ENCODE measurements at regions not wholly inside any gene's neighbourhood (a gene's known extent, or its start where the extent isn't known, plus 50 kb on each side); places are given as distances from the start of the nearest gene placed in this dataset.
A peak's percentile ranks its signal among the peaks of the same experiment; 100 is the strongest.

GRCh38 chr10:80917636-80918035 is 379.9 kb downstream of the SH2D4B start:
- Histone ChIP-seq H3K27me3 (ENCODE audit: control insufficient read depth, insufficient read depth, low read length) (no peaks in the 10 kb centered on the region), H3K36me3 (replicated peaks; ENCODE audit: control insufficient read depth, insufficient read depth, low read length) (no peaks in the 10 kb centered on the region), H3K4me3 (ENCODE audit: insufficient read depth, low read depth, low read length) (no peak overlapping the region)
- no peak for DNase-seq

- Histone ChIP-seq H3K27me3 (ENCODE audit: control insufficient read depth, insufficient read depth, low read length) (no peaks in the 10 kb centered on the region), H3K4me3 (ENCODE audit: insufficient read depth, low read depth, low read length) (no peak overlapping the region), H3K36me3 (replicated peaks; ENCODE audit: control insufficient read depth, insufficient read depth, low read length) (no peaks in the 10 kb centered on the region)
- DNase-seq = no peak
Measured at GRCh38 chr10:80921032-80921431, 383.3 kb downstream of the SH2D4B start.

GRCh38 chr10:80924063-80924952 is 386.6 kb downstream of the SH2D4B start:
- peak; percentile 13 for DNase-seq
- Histone ChIP-seq H3K27me3 (ENCODE audit: control insufficient read depth, insufficient read depth, low read length) (no peaks in the 10 kb centered on the region), H3K4me3 (ENCODE audit: insufficient read depth, low read depth, low read length) (no peak overlapping the region), H3K36me3 (replicated peaks; ENCODE audit: control insufficient read depth, insufficient read depth, low read length) (no peaks in the 10 kb centered on the region)

- DNase-seq = no peak
- H3K4me3 ChIP-seq (ENCODE audit: insufficient read depth, low read depth, low read length) = no peak overlapping the region
- H3K27me3 ChIP-seq (ENCODE audit: control insufficient read depth, insufficient read depth, low read length) = no peaks in the 10 kb centered on the region
- H3K36me3 ChIP-seq (replicated peaks; ENCODE audit: control insufficient read depth, insufficient read depth, low read length) = no peaks in the 10 kb centered on the region
Measured at GRCh38 chr10:80927419-80928078, 389.8 kb downstream of the SH2D4B start.

GRCh38 chr10:80938903-80939302 is 401.2 kb downstream of the SH2D4B start:
- Histone ChIP-seq H3K4me3 (ENCODE audit: insufficient read depth, low read depth, low read length) (no peak overlapping the region), H3K27me3 (ENCODE audit: control insufficient read depth, insufficient read depth, low read length) (no peaks in the 10 kb centered on the region), H3K36me3 (replicated peaks; ENCODE audit: control insufficient read depth, insufficient read depth, low read length) (no peaks in the 10 kb centered on the region)
- no peak for DNase-seq

GRCh38 chr10:80945264-80945880 is 407.7 kb downstream of the SH2D4B start:
- H3K36me3 ChIP-seq (replicated peaks; ENCODE audit: control insufficient read depth, insufficient read depth, low read length) = no peaks in the 10 kb centered on the region
- no peaks in the 10 kb centered on the region for H3K27me3 ChIP-seq (ENCODE audit: control insufficient read depth, insufficient read depth, low read length)
- H3K4me3 ChIP-seq (ENCODE audit: insufficient read depth, low read depth, low read length) = no peak overlapping the region
- DNase-seq = peak; percentile 9

GRCh38 chr10:80946073-80946472 is 408.4 kb downstream of the SH2D4B start:
- H3K4me3 ChIP-seq (ENCODE audit: insufficient read depth, low read depth, low read length) = no peak overlapping the region
- H3K36me3 ChIP-seq (replicated peaks; ENCODE audit: control insufficient read depth, insufficient read depth, low read length) = no peaks in the 10 kb centered on the region
- DNase-seq = no peak
- H3K27me3 ChIP-seq (ENCODE audit: control insufficient read depth, insufficient read depth, low read length) = no peaks in the 10 kb centered on the region

- Histone ChIP-seq H3K36me3 (replicated peaks; ENCODE audit: control insufficient read depth, insufficient read depth, low read length) (no peaks in the 10 kb centered on the region), H3K4me3 (ENCODE audit: insufficient read depth, low read depth, low read length) (no peak overlapping the region), H3K27me3 (ENCODE audit: control insufficient read depth, insufficient read depth, low read length) (no peaks in the 10 kb centered on the region)
- no peak for DNase-seq
Measured at GRCh38 chr10:80946957-80947726, 409.4 kb downstream of the SH2D4B start.

GRCh38 chr10:80949785-80950184 is 412.1 kb downstream of the SH2D4B start:
- no peak overlapping the region for H3K4me3 ChIP-seq (ENCODE audit: insufficient read depth, low read depth, low read length)
- H3K36me3 ChIP-seq (replicated peaks; ENCODE audit: control insufficient read depth, insufficient read depth, low read length) = no peaks in the 10 kb centered on the region

GRCh38 chr10:80952436-80952835 is 414.7 kb downstream of the SH2D4B start:
- Histone ChIP-seq H3K4me3 (ENCODE audit: insufficient read depth, low read depth, low read length) (no peak overlapping the region), H3K27me3 (ENCODE audit: control insufficient read depth, insufficient read depth, low read length) (no peaks in the 10 kb centered on the region), H3K36me3 (replicated peaks; ENCODE audit: control insufficient read depth, insufficient read depth, low read length) (no peaks in the 10 kb centered on the region)
- DNase-seq = no peak

More at GRCh38 chr10:80949785-80950184, 412.1 kb downstream of the SH2D4B start:
- no peak for DNase-seq
- H3K27me3 ChIP-seq (ENCODE audit: control insufficient read depth, insufficient read depth, low read length) = no peaks in the 10 kb centered on the region

- Histone ChIP-seq H3K36me3 (replicated peaks; ENCODE audit: control insufficient read depth, insufficient read depth, low read length) (no peaks in the 10 kb centered on the region), H3K4me3 (ENCODE audit: insufficient read depth, low read depth, low read length) (no peak overlapping the region), H3K27me3 (ENCODE audit: control insufficient read depth, insufficient read depth, low read length) (no peaks in the 10 kb centered on the region)
- DNase-seq = no peak
Measured at GRCh38 chr10:80957161-80957560, 419.5 kb downstream of the SH2D4B start.

GRCh38 chr10:80964179-80964578 is 426.5 kb downstream of the SH2D4B start:
- DNase-seq = no peak
- H3K4me3 ChIP-seq (ENCODE audit: insufficient read depth, low read depth, low read length) = no peak overlapping the region
- no peaks in the 10 kb centered on the region for H3K27me3 ChIP-seq (ENCODE audit: control insufficient read depth, insufficient read depth, low read length)
- H3K36me3 ChIP-seq (replicated peaks; ENCODE audit: control insufficient read depth, insufficient read depth, low read length) = no peaks in the 10 kb centered on the region

GRCh38 chr10:80964955-80965614 is 427.4 kb downstream of the SH2D4B start:
- DNase-seq = no peak
- H3K4me3 ChIP-seq (ENCODE audit: insufficient read depth, low read depth, low read length) = no peak overlapping the region
- H3K36me3 ChIP-seq (replicated peaks; ENCODE audit: control insufficient read depth, insufficient read depth, low read length) = no peaks in the 10 kb centered on the region
- no peaks in the 10 kb centered on the region for H3K27me3 ChIP-seq (ENCODE audit: control insufficient read depth, insufficient read depth, low read length)
